ENCODE measurements at regions not wholly inside any gene's neighbourhood (a gene's known extent, or its start where the extent isn't known, plus 50 kb on each side); places are given as distances from the start of the nearest gene placed in this dataset.

DNA sequence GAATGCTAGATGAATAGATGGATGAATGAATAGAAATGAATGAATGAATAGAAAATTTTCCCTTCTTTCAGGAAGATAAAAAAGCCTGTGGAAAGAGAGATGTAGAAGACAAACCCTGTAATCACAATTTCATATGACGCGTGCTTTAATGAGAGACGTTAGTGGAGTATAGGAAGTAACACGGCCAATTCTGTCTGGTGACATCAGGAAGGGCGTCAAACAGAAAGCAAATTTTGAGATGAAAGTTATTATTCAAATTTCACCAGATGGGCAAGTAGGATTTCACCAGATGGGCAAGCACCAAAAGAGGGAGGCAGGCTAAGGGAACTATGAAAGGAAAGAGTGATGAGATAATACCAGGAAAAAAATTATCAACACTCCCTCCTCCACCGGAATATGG is 128.9 kb upstream of the PRSS1 start:
- no peaks in the 10 kb centered on the region for H3K9me3 ChIP-seq (ENCODE audit: control insufficient read depth in 5 of 5, low read length in 5 of 5)
- H3K4me3 ChIP-seq (ENCODE audit: low read depth in 1 of 5, low read length in 5 of 5), result no peak overlapping the region
- H3K27ac ChIP-seq (ENCODE audit: low read depth, low read length), result no peak overlapping the region
- no peak overlapping the region for H3K9ac ChIP-seq (ENCODE audit: low read length in 5 of 5)
- H3K4me1 ChIP-seq (ENCODE audit: control insufficient read depth in 5 of 5, insufficient read depth in 5 of 5, low read length in 5 of 5), result no peaks in the 10 kb centered on the region
- H3K27me3 ChIP-seq (ENCODE audit: control insufficient read depth in 5 of 5, insufficient read depth in 4 of 5, low read length in 5 of 5), result peaks cover 0 to 7% (median 3%) of the 10 kb centered on the region in 5 donors
- H3K36me3 ChIP-seq (ENCODE audit: control insufficient read depth in 5 of 5, insufficient read depth in 5 of 5, low read length in 5 of 5), result no peaks in the 10 kb centered on the region

DNA sequence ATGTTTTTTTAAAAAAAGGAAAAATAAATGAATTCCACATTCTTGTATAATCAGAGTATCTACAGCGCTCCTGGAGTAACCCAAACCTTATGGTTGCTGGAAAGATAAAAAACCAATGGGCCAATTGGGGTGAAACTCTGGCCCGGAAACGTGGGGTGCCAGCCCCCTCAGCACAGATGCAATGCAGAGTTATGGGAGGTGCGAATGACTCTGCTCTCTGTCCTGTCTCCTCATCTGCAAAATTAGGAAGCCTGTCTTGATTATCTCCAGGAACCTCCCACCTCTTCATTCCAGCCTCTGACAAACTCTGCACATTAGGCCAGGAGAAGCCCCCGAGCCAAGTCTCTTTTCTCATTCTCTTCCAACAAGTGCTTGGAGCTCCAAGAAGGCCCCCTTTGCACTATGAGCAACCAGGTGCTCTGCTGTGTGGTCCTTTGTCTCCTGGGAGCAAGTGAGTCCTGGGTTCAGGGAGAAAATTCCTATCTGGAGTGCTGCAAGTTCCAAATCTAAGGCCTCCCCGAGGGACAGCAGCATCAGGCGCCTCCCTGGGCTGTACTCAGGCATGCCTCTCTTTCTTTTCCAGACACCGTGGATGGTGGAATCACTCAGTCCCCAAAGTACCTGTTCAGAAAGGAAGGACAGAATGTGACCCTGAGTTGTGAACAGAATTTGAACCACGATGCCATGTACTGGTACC is 130.5 kb upstream of the PRSS1 start:
- Histone ChIP-seq H3K4me1 (ENCODE audit: control insufficient read depth in 5 of 5, insufficient read depth in 5 of 5, low read length in 5 of 5) (no peaks in the 10 kb centered on the region), H3K27ac (ENCODE audit: low read depth, low read length) (no peak overlapping the region), H3K9me3 (ENCODE audit: control insufficient read depth in 5 of 5, low read length in 5 of 5) (no peaks in the 10 kb centered on the region), H3K27me3 (ENCODE audit: control insufficient read depth in 5 of 5, insufficient read depth in 4 of 5, low read length in 5 of 5) (peaks cover 0 to 7% (median 4%) of the 10 kb centered on the region in 5 donors), H3K36me3 (ENCODE audit: control insufficient read depth in 5 of 5, insufficient read depth in 5 of 5, low read length in 5 of 5) (no peaks in the 10 kb centered on the region), H3K9ac (ENCODE audit: low read length in 5 of 5) (no peak overlapping the region), H3K4me3 (ENCODE audit: low read depth in 1 of 5, low read length in 5 of 5) (no peak overlapping the region)

DNA sequence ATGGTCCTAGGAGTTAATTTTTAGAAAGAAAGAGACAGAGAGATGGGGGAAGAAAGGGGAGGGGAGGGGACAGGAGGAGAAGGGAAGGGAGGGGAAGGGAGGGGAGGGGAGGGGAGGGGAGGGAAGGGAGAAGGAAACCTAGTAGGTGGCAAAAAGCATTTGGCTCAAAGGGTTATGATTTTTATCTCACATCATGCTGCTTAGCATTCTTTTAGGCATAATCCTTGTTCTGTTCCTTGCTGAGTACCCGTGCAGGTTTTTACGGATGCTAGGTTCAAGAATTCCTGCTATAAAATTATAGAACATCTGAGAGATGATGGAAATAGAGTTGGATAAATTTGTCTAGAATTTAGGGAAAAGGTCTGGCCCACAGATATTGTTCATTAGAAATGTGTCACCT is 132.4 kb upstream of the PRSS1 start:
- H3K36me3 ChIP-seq (ENCODE audit: control insufficient read depth in 5 of 5, insufficient read depth in 5 of 5, low read length in 5 of 5), result no peaks in the 10 kb centered on the region
- H3K27me3 ChIP-seq (ENCODE audit: control insufficient read depth in 5 of 5, insufficient read depth in 4 of 5, low read length in 5 of 5), result peaks cover 0 to 7% (median 4%) of the 10 kb centered on the region in 5 donors
- no peak overlapping the region for H3K27ac ChIP-seq (ENCODE audit: low read depth, low read length)
- no peaks in the 10 kb centered on the region for H3K9me3 ChIP-seq (ENCODE audit: control insufficient read depth in 5 of 5, low read length in 5 of 5)
- H3K4me3 ChIP-seq (ENCODE audit: low read depth in 1 of 5, low read length in 5 of 5), result no peak overlapping the region
- peaks cover 0 to 8% (median 0%) of the 10 kb centered on the region in 5 donors for H3K4me1 ChIP-seq (ENCODE audit: control insufficient read depth in 5 of 5, insufficient read depth in 5 of 5, low read length in 5 of 5)
- H3K9ac ChIP-seq (ENCODE audit: low read length in 5 of 5), result no peak overlapping the region

DNA sequence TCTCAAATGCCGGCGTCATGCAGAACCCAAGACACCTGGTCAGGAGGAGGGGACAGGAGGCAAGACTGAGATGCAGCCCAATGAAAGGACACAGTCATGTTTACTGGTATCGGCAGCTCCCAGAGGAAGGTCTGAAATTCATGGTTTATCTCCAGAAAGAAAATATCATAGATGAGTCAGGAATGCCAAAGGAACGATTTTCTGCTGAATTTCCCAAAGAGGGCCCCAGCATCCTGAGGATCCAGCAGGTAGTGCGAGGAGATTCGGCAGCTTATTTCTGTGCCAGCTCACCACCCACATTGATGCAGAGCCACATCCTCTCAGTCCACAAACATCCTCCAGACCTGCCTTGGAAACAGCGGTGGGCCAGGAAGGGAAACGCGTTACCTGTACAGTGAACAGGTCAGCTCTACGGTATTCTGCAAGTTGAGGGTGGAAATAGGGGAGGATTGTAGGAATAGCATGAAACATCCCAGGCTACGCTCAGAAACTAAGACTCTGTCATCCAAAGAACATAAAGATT is 133.1 kb upstream of the PRSS1 start:
- H3K36me3 ChIP-seq (ENCODE audit: control insufficient read depth in 5 of 5, insufficient read depth in 5 of 5, low read length in 5 of 5), result no peaks in the 10 kb centered on the region
- H3K9ac ChIP-seq (ENCODE audit: low read length in 5 of 5), result no peak overlapping the region
- H3K4me3 ChIP-seq (ENCODE audit: low read depth in 1 of 5, low read length in 5 of 5), result no peak overlapping the region
- H3K9me3 ChIP-seq (ENCODE audit: control insufficient read depth in 5 of 5, low read length in 5 of 5), result no peaks in the 10 kb centered on the region
- H3K27me3 ChIP-seq (ENCODE audit: control insufficient read depth in 5 of 5, insufficient read depth in 4 of 5, low read length in 5 of 5), result peaks cover 0 to 7% (median 4%) of the 10 kb centered on the region in 5 donors
- H3K27ac ChIP-seq (ENCODE audit: low read depth, low read length), result no peak overlapping the region
- H3K4me1 ChIP-seq (ENCODE audit: control insufficient read depth in 5 of 5, insufficient read depth in 5 of 5, low read length in 5 of 5), result peaks cover 0 to 12% (median 0%) of the 10 kb centered on the region in 5 donors

DNA sequence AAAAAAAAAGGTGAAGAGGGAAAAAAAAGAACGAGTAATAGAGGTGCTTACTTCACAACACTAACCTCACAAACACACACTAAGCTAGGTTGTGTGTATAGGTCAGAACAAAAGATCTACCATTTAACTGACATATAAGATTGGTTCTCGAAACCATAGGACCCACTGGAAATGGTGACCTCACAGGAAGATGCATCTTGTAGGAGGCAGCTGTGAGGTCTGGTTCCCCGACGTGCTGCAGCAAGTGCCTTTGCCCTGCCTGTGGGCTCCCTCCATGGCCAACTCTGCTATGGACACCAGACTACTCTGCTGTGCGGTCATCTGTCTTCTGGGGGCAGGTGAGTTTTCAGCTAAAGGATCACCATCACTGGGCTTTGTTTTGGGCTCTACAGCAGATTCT is 133.8 kb upstream of the PRSS1 start:
- Histone ChIP-seq H3K36me3 (ENCODE audit: control insufficient read depth in 5 of 5, insufficient read depth in 5 of 5, low read length in 5 of 5) (no peaks in the 10 kb centered on the region), H3K27me3 (ENCODE audit: control insufficient read depth in 5 of 5, insufficient read depth in 4 of 5, low read length in 5 of 5) (peaks cover 0 to 7% (median 4%) of the 10 kb centered on the region in 5 donors), H3K4me3 (ENCODE audit: low read depth in 1 of 5, low read length in 5 of 5) (no peak overlapping the region), H3K4me1 (ENCODE audit: control insufficient read depth in 5 of 5, insufficient read depth in 5 of 5, low read length in 5 of 5) (peaks cover 0 to 12% (median 0%) of the 10 kb centered on the region in 5 donors), H3K9me3 (ENCODE audit: control insufficient read depth in 5 of 5, low read length in 5 of 5) (no peaks in the 10 kb centered on the region), H3K9ac (ENCODE audit: low read length in 5 of 5) (no peak overlapping the region), H3K27ac (ENCODE audit: low read depth, low read length) (no peak overlapping the region)

DNA sequence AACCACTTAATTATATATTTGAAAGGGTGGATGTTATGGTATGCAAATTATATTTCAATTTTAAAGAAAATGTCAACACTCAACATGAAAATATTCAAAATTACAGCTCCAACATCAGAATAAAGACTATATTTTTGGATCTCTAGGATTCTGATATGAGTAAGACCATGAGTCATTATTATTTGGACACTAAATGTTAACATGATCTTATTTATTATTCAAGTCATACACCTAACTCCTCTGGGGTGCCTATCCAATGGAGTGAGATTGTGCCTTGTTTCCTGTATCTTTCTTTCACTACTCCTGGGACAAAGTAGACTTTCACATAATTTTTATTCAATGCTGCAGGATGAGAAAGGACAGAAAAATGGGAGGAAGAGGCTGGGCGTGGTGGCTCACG is 135.2 kb upstream of the PRSS1 start:
- Histone ChIP-seq H3K9ac (ENCODE audit: low read length in 5 of 5) (no peak overlapping the region), H3K4me1 (ENCODE audit: control insufficient read depth in 5 of 5, insufficient read depth in 5 of 5, low read length in 5 of 5) (peaks cover 0 to 12% (median 0%) of the 10 kb centered on the region in 5 donors), H3K27ac (ENCODE audit: low read depth, low read length) (no peak overlapping the region), H3K36me3 (ENCODE audit: control insufficient read depth in 5 of 5, insufficient read depth in 5 of 5, low read length in 5 of 5) (no peaks in the 10 kb centered on the region), H3K4me3 (ENCODE audit: low read depth in 1 of 5, low read length in 5 of 5) (no peak overlapping the region), H3K27me3 (ENCODE audit: control insufficient read depth in 5 of 5, insufficient read depth in 4 of 5, low read length in 5 of 5) (peaks cover 0 to 7% (median 4%) of the 10 kb centered on the region in 5 donors), H3K9me3 (ENCODE audit: control insufficient read depth in 5 of 5, low read length in 5 of 5) (no peaks in the 10 kb centered on the region)

DNA sequence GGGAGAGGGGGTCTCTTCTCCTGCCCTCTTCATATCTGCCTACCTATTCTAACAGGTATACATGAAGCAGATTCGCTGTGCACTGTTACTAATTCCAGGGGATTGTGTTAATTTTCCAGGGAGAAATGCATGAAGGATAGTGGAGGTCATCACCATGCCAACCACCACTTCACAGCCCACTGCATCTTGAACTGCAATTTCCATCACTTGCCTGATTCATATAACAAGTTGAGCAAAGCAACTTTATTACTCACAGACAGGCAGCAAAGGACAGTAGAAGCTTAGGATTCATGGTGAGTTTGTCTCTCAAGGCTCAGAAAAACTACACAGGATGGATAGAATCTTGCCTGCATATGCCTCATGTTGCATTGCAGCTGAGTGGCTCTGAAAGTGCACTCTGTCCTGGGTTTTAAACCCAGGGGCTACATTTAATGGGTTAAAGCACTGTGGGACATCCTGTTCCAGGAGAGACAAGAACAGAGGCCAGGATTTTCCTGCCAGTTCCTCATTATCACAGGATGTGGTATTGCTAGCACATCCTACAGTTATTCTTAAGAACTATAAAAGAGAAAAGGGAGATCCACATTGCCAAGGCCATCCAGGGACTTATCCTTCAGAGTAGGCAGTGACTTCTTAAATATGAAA is 136.9 kb upstream of the PRSS1 start:
- Histone ChIP-seq H3K4me1 (ENCODE audit: control insufficient read depth in 5 of 5, insufficient read depth in 5 of 5, low read length in 5 of 5) (peaks cover 0 to 12% (median 0%) of the 10 kb centered on the region in 5 donors), H3K4me3 (ENCODE audit: low read depth in 1 of 5, low read length in 5 of 5) (no peak overlapping the region), H3K27ac (ENCODE audit: low read depth, low read length) (no peak overlapping the region), H3K9me3 (ENCODE audit: control insufficient read depth in 5 of 5, low read length in 5 of 5) (no peaks in the 10 kb centered on the region), H3K9ac (ENCODE audit: low read length in 5 of 5) (no peak overlapping the region), H3K36me3 (ENCODE audit: control insufficient read depth in 5 of 5, insufficient read depth in 5 of 5, low read length in 5 of 5) (no peaks in the 10 kb centered on the region), H3K27me3 (ENCODE audit: control insufficient read depth in 5 of 5, insufficient read depth in 4 of 5, low read length in 5 of 5) (peaks cover 0 to 7% (median 4%) of the 10 kb centered on the region in 5 donors)

DNA sequence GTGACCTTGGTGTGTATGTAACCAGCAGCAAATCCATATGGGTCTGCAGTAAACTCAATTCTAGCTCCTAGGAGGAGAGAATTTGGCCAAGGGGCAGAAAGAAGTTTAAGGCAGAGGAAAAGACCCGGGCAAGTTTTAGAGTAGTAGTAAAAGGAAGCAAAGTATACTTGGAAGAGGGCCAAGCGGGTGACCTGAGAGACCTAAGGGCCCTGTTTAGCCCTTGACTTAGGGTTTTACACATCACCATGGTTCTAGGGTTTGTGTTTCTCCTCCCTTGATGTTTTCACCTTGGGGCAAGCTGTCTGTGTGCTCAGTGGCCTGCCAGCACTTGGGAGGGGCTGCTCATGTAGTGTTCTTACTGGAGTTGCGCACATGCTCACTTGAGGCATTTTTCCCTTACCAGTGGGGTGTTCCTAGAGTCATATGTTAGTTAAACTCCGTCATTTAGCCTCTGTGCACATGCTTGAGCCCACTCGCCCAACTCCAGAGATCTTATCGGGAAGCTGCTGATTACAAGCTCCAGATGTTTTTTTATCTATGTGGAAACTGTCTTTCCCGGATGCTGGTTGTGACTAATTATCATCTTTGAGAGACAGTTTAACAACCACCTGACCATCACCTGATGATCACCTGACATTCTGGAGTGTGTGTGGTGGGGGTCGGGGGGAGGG is 137.6 kb upstream of the PRSS1 start:
- peaks cover 0 to 7% (median 4%) of the 10 kb centered on the region in 5 donors for H3K27me3 ChIP-seq (ENCODE audit: control insufficient read depth in 5 of 5, insufficient read depth in 4 of 5, low read length in 5 of 5)
- no peak overlapping the region for H3K9ac ChIP-seq (ENCODE audit: low read length in 5 of 5)
- H3K9me3 ChIP-seq (ENCODE audit: control insufficient read depth in 5 of 5, low read length in 5 of 5), result no peaks in the 10 kb centered on the region
- no peak overlapping the region for H3K4me3 ChIP-seq (ENCODE audit: low read depth in 1 of 5, low read length in 5 of 5)
- H3K27ac ChIP-seq (ENCODE audit: low read depth, low read length), result no peak overlapping the region
- H3K4me1 ChIP-seq (ENCODE audit: control insufficient read depth in 5 of 5, insufficient read depth in 5 of 5, low read length in 5 of 5), result peaks cover 0 to 12% (median 0%) of the 10 kb centered on the region in 5 donors
- no peaks in the 10 kb centered on the region for H3K36me3 ChIP-seq (ENCODE audit: control insufficient read depth in 5 of 5, insufficient read depth in 5 of 5, low read length in 5 of 5)

DNA sequence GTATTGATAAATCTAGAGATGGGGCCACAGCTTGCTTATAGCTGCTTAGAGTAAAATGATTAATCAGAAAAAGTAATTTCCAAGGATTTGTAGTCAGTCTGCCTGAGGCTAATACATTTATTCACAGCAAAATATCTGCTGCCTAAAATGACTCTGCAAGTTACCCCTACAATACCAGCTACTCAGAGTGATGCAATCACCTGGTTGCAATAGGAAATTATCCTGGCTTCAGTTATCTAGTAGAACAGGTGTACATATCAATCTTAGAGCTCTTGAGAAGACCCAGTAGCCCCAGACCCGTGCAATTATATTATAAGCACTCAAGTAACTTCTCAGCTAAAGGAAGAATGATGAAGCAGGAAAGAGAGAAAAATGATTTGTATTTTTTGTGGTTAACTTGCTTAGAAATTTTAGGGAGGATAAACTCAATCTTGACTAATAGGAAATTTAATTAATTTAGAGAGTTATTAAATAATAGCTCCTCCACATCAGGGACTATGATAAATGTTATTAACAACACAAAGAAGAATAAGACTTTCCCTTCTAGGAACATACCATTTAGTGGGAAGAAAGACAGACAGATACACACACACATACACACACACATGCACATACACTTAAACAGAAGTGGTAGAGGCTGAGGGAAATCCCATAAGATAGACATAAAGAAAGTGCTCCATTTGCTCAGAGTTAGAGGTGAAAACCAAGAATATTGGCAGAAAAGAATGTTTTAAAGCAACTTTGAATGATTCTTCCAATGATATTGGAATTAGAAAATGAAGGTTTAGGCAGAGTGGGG is 140.4 kb upstream of the PRSS1 start:
- Histone ChIP-seq H3K36me3 (ENCODE audit: control insufficient read depth in 5 of 5, insufficient read depth in 5 of 5, low read length in 5 of 5) (no peaks in the 10 kb centered on the region), H3K27me3 (ENCODE audit: control insufficient read depth in 5 of 5, insufficient read depth in 4 of 5, low read length in 5 of 5) (peaks cover 0 to 3% (median 0%) of the 10 kb centered on the region in 5 donors), H3K4me3 (ENCODE audit: low read depth in 1 of 5, low read length in 5 of 5) (no peak overlapping the region), H3K9ac (ENCODE audit: low read length in 5 of 5) (no peak overlapping the region), H3K4me1 (ENCODE audit: control insufficient read depth in 5 of 5, insufficient read depth in 5 of 5, low read length in 5 of 5) (peaks cover 0 to 12% (median 0%) of the 10 kb centered on the region in 5 donors), H3K9me3 (ENCODE audit: control insufficient read depth in 5 of 5, low read length in 5 of 5) (no peaks in the 10 kb centered on the region), H3K27ac (ENCODE audit: low read depth, low read length) (no peak overlapping the region)

Measured in subcutaneous abdominal adipose tissue (tissue), 5 donors.